Panc1 (cell line): ENCODE measurements at regions not wholly inside any gene's neighbourhood (a gene's known extent, or its start where the extent isn't known, plus 50 kb on each side); places are given as distances from the start of the nearest gene placed in this dataset.

Experiments used
- ATAC-seq: fragments of 200-7000 bp; cut with Tn5 transposase; 2 replicates; pipeline ENCODE4 v1.9.1; 2020; ENCODE audit warnings: mild to moderate bottlenecking, moderate library complexity
- BruUV-seq: library from RNA; stranded (reverse); fragments of 400-500 nt; replicated peaks from 2 replicates; lab custom pipeline; 2021; lab: Mats Ljungman, UMichigan
- CTCF ChIA-PET: fragments of 300-600 bp; sonication (Branson Sonifier 250); formaldehyde crosslinking; loops from one replicate; lab custom pipeline; 2022; ENCODE audit warnings: antibody characterized with exemption; lab: Charles Lee
- POLR2A ChIA-PET: fragments of 300-600 bp; sonication (Branson Sonifier 250); formaldehyde crosslinking; loops from one replicate; lab custom pipeline; 2022; ENCODE audit warnings: antibody characterized with exemption; lab: Charles Lee
- DNase-seq: peaks from one replicate; pipeline ENCODE4 v3.0.0-alpha.2; 2010; ENCODE audit warnings: low read depth, low spot score
- H3K27ac ChIP-seq: 2 replicates; pipeline ENCODE4 v1.5.1; 2011; ENCODE audit warnings: mild to moderate bottlenecking, low read length, inconsistent platforms
- H3K27me3 ChIP-seq: fragments of 200-500 bp; sonication (Bioruptor generic); 2 replicates; pipeline ENCODE4 v1.6.0; 2014; ENCODE audit warnings: low read length, inconsistent platforms; ENCODE audit not compliant: control insufficient read depth, insufficient read depth
- H3K36me3 ChIP-seq: fragments of 200-500 bp; sonication (Bioruptor generic); 2 replicates; pipeline ENCODE4 v1.5.1; 2014; ENCODE audit warnings: inconsistent platforms, mild to moderate bottlenecking, low read length, moderate library complexity; ENCODE audit not compliant: control insufficient read depth, insufficient read depth
- H3K4me1 ChIP-seq: 2 replicates; pipeline ENCODE4 v1.5.1; 2011; ENCODE audit warnings: inconsistent platforms, mild to moderate bottlenecking, low read length, moderate library complexity; ENCODE audit not compliant: control insufficient read depth, insufficient read depth
- H3K4me3 ChIP-seq, 2 experiments: 2 replicates each; pipeline ENCODE4 v1.5.1; 2011 to 2012; ENCODE audit warnings: low read depth in 2 of 2, low read length in 2 of 2, mild to moderate bottlenecking in 2 of 2, inconsistent platforms in 1 of 2, moderate library complexity in 1 of 2
- H3K9me3 ChIP-seq: fragments of 200-500 bp; sonication (Bioruptor generic); 2 replicates; pipeline ENCODE4 v1.5.1; 2014; ENCODE audit warnings: low read depth, mild to moderate bottlenecking, inconsistent platforms, low read length, moderate library complexity; ENCODE audit not compliant: control insufficient read depth, insufficient read depth
- POLR2AphosphoS5 ChIP-seq: IDR thresholded peaks from 2 replicates; pipeline ENCODE4 v1.6.1; 2012; ENCODE audit warnings: mild to moderate bottlenecking, low read depth, low read length, moderate library complexity
- SIN3A ChIP-seq: IDR thresholded peaks from 2 replicates; pipeline ENCODE4 v1.6.1; 2012; ENCODE audit warnings: low read depth, mild to moderate bottlenecking, low read length, moderate library complexity, borderline replicate concordance; ENCODE audit not compliant: insufficient read depth
- TCF7L2 ChIP-seq: IDR thresholded peaks from 2 replicates; pipeline ENCODE4 v1.6.1; 2011; ENCODE audit warnings: mild to moderate bottlenecking, low read depth, low read length, inconsistent platforms
- in situ Hi-C: cut with HindIII; loops from 2 replicates; pipeline ENCODE4 v1.10.0; 2016; ENCODE audit warnings: low sequenced_read_pairs, low pct_unique_long_range_greater_than_20kb
- intact Hi-C: fragments of 100-400 bp; cut with micrococcal nuclease; formaldehyde crosslinking; loops from one replicate; pipeline ENCODE4 v1.10.0; 2022; ENCODE audit not compliant: unreplicated experiment
- TF ChIP-seq, protein P1 (sequence below): fragments of 450-650 bp; IDR thresholded peaks from 2 replicates; pipeline ENCODE4 v1.5.1; 2017; ENCODE audit warnings: mild to moderate bottlenecking
- TF ChIP-seq, protein P2 (sequence below), 2 experiments: IDR thresholded peaks; 2 replicates each; pipeline ENCODE4 v1.6.1; 2011 to 2012; ENCODE audit warnings: low read depth in 2 of 2, control low read depth in 1 of 2, low read length in 1 of 2, mild to moderate bottlenecking in 1 of 2, moderate library complexity in 1 of 2; ENCODE audit not compliant: insufficient read depth in 1 of 2

DNA sequence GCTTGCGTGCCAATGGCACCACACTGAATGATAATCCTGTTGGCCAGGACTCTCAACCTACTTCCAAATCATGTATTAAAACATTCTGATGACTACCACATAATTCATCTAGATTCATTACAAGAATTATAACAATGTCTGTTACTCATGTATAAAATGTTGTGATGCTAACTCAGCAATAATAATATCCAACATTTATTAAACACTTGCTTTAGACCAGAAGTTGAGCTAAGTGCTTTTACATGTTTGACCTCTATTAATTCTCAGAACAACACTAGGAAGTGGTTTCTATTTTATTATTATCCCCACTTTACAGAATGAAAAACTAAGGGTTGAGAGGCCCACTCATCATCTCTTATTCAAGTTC is 178.4 kb downstream of the LNPK start:
- POLR2A ChIA-PET, result no interaction called here
- ATAC-seq (no peak), DNase-seq (no peak)
- H3K4me3 ChIP-seq, result no peak overlapping the region
- no peak overlapping the region for H3K27ac ChIP-seq
- H3K27me3 ChIP-seq, result no peaks in the 10 kb centered on the region
- no peaks in the 10 kb centered on the region for H3K4me1 ChIP-seq
- BruUV-seq, result no TSS peak
- H3K36me3 ChIP-seq, result no peaks in the 10 kb centered on the region
- no peaks in the 10 kb centered on the region for H3K9me3 ChIP-seq
- in situ Hi-C loops, result no loop called here
- CTCF ChIA-PET, result no interaction called here
- TF ChIP-seq, protein P1, sequence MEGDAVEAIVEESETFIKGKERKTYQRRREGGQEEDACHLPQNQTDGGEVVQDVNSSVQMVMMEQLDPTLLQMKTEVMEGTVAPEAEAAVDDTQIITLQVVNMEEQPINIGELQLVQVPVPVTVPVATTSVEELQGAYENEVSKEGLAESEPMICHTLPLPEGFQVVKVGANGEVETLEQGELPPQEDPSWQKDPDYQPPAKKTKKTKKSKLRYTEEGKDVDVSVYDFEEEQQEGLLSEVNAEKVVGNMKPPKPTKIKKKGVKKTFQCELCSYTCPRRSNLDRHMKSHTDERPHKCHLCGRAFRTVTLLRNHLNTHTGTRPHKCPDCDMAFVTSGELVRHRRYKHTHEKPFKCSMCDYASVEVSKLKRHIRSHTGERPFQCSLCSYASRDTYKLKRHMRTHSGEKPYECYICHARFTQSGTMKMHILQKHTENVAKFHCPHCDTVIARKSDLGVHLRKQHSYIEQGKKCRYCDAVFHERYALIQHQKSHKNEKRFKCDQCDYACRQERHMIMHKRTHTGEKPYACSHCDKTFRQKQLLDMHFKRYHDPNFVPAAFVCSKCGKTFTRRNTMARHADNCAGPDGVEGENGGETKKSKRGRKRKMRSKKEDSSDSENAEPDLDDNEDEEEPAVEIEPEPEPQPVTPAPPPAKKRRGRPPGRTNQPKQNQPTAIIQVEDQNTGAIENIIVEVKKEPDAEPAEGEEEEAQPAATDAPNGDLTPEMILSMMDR, result no peak
- no peak for TF ChIP-seq TCF7L2
- TF ChIP-seq SIN3A, result no peak
- TF ChIP-seq, protein P2, sequence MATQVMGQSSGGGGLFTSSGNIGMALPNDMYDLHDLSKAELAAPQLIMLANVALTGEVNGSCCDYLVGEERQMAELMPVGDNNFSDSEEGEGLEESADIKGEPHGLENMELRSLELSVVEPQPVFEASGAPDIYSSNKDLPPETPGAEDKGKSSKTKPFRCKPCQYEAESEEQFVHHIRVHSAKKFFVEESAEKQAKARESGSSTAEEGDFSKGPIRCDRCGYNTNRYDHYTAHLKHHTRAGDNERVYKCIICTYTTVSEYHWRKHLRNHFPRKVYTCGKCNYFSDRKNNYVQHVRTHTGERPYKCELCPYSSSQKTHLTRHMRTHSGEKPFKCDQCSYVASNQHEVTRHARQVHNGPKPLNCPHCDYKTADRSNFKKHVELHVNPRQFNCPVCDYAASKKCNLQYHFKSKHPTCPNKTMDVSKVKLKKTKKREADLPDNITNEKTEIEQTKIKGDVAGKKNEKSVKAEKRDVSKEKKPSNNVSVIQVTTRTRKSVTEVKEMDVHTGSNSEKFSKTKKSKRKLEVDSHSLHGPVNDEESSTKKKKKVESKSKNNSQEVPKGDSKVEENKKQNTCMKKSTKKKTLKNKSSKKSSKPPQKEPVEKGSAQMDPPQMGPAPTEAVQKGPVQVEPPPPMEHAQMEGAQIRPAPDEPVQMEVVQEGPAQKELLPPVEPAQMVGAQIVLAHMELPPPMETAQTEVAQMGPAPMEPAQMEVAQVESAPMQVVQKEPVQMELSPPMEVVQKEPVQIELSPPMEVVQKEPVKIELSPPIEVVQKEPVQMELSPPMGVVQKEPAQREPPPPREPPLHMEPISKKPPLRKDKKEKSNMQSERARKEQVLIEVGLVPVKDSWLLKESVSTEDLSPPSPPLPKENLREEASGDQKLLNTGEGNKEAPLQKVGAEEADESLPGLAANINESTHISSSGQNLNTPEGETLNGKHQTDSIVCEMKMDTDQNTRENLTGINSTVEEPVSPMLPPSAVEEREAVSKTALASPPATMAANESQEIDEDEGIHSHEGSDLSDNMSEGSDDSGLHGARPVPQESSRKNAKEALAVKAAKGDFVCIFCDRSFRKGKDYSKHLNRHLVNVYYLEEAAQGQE (IDR thresholded peaks at IDR 0.05; ENCODE audit: insufficient read depth in 1 of 2, low read depth in 2 of 2, low read length in 1 of 2), result no peak
- no peak for TF ChIP-seq POLR2AphosphoS5
- intact Hi-C loops, result no loop called here

DNA sequence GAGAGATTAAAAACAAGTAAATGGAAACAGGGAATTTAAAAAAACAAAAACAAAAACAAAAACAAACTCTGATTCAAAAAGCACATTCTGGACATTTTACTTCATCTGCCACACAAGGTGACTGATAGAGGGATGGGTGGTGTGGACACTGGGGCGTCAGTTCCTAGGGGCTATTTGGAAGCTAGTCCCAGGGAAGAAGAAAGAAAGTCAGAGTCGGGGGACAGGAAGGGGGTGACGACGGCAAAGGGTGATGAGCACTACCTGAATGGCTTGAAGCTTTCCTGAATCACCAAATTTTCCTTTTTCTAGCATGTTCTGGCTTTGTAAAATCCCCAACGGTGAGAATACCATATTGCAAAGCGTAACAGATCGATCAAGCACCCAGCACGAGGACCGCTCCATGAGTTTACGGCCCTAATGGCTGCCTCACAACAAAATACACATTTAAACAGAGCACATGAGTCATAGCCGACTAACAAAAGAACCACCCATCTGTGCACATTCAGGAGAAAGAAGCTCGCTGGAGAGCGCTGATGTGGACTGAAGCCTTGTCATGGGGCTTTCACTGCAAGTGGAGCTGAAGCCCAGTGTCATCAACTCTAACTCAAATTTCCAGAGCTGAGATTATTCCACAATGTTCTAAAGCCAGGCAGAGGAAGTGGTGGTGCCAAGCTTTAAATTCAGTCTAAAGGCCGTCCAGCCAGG is 178.9 kb downstream of the LNPK start:
- no peak for ATAC-seq
- Histone ChIP-seq H3K4me3 (no peak overlapping the region), H3K4me1 (no peaks in the 10 kb centered on the region), H3K27ac (no peak overlapping the region), H3K9me3 (no peaks in the 10 kb centered on the region), H3K27me3 (no peaks in the 10 kb centered on the region), H3K36me3 (no peaks in the 10 kb centered on the region)
- BruUV-seq, result no TSS peak
- in situ Hi-C loops, result no loop called here
- TF ChIP-seq, protein P2 (IDR thresholded peaks at IDR 0.05; ENCODE audit: insufficient read depth in 1 of 2, low read depth in 2 of 2, low read length in 1 of 2), result no peak
- TF ChIP-seq POLR2AphosphoS5 (no peak), TCF7L2 (no peak), SIN3A (no peak)
- TF ChIP-seq, protein P1, result no peak
- ChIA-PET POLR2A (no interaction called here), CTCF (no interaction called here)
- DNase-seq, result no peak
- intact Hi-C loops, result no loop called here
